GM19035 (cell line): ENCODE measurements at regions not wholly inside any gene's neighbourhood (a gene's known extent, or its start where the extent isn't known, plus 50 kb on each side); places are given as distances from the start of the nearest gene placed in this dataset.
A peak's percentile ranks its signal among the peaks of the same experiment; 100 is the strongest.

ENCODE experiments used
- ATAC-seq: cut with Tn5 transposase; IDR thresholded peaks from one replicate; pipeline ENCODE4 v1.9.1; 2021; ENCODE audit not compliant: unreplicated experiment

DNA sequence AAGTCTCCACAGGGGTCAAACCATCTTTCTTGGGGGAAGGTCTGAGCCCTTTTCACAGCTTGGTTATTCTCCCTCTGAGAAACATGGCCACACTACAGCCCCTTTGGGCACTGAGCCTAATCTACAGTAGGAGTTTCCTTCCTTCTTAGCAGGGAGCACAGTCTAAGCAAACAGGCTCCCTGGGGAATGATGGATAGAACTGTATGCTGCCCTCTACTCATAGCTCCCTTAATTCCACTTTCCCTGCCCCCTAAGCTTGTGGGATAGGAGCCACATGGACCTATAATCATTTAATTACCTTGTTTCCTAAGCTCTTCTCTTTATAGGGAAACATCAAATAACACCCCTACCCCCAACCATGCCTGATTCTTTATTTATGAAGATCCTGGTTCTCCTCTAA is 442.1 kb upstream of the MEX3C start:
- no peak for ATAC-seq

DNA sequence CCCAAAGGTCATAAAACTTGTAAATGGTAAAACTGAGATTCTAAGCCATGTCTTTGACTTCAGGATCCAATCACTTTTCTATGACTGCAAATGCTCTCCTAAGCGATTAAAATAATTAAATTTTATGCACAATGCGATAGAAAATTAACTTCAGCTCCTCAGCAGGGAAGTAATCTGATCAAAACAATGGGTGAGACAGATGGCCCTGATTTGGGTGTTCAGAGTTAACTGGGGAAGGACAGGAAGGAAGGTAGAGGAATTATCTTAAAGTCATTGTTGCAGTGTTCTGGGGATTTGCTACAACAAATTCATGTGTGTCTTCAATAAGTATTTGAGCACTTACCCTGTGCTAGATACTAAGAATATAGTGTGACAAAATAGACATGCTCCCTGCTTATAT is 446.0 kb upstream of the MEX3C start:
- no peak for ATAC-seq

- ATAC-seq, result no peak
Observed at GRCh38 chr18:51645607-51646006, 448.1 kb upstream of the MEX3C start.

GRCh38 chr18:51647346-51647745 is 449.9 kb upstream of the MEX3C start:
- ATAC-seq, result no peak

DNA sequence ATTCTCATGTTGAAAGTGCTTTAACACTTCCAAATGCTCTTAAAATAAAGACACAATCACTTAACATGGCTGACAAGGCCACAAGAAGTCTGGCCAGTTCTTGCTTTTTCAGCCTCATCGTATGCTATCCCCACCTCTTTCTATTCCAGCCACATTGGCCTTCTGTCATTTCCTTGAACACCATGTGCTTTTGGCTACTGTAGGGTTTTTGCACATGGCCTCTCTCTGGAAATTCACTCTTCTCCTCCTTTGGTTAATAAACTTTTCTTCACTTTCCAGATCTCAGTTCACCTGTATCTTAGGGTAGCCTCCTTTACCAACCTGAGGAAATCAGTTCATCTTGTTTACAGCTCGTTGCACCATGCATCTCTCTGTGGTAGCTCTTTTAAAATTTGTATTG is 450.5 kb upstream of the MEX3C start:
- ATAC-seq, result no peak

DNA sequence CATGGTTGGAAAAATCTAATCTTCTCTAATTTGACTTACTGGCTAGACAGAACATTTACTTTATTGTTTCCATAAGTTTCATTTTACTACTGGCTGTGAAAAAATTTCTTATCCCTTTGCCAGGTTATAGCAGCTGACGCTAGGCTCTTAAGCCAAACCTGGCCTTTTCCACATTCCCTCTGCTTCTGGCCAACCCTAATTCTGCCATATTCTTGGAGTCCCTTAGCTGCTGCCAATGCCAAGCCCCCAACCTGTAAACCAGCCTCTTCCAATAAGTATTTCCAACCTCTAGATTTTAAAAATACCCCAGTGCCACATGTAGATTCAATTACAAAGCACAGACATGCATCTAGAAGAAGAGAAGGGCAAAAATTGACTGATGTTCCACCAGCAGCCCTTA is 452.3 kb upstream of the MEX3C start:
- no peak for ATAC-seq

DNA sequence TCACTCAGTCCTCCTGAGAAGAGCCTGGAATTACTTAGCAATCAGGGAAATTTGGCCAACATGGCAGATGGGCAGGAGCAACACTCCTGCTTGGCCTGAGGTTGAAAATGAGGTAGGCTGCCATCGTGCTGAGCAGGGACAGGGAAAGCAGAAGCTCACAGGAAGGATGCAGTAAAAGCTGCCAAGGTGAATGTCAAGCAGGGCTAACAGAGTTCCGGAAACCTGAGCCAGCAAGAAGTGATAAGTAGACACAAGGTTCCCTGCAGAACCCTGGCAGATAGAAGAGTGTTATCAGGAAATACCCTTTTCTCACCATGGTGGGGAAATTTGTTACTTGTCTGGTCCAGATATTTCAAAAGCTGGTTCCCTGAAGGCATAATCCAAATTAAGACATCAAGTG is 454.3 kb upstream of the MEX3C start:
- ATAC-seq, result no peak

GRCh38 chr18:51653507-51654213 is 456.2 kb upstream of the MEX3C start:
- no peak for ATAC-seq

GRCh38 chr18:51654488-51655326 is 457.2 kb upstream of the MEX3C start:
- peak; percentile 81 for ATAC-seq

GRCh38 chr18:51655327-51655698 is 457.8 kb upstream of the MEX3C start:
- peak; percentile 86 for ATAC-seq

DNA sequence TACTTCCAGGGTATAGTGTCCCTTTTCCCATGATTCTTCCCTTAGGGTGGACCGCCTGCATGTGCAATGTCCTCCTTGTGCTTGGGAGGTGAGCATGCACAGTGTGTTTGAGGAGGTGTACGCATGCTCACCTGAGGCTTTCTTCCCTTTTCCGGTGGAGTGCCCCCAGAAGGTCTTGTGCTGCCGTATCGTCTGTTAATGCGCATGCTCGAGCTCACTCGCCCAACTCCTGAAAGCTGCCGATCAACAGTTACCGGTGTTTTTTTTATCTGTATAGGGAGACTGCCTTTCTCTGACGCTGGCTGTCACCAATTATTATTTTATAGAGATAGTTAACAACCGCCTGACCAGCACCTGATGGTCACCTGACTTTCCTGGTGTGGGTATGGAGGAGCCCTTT is 458.8 kb upstream of the MEX3C start:
- no peak for ATAC-seq

GRCh38 chr18:51658436-51658835 is 461.0 kb upstream of the MEX3C start:
- ATAC-seq, result no peak

GRCh38 chr18:51659781-51660180 is 462.3 kb upstream of the MEX3C start:
- no peak for ATAC-seq

DNA sequence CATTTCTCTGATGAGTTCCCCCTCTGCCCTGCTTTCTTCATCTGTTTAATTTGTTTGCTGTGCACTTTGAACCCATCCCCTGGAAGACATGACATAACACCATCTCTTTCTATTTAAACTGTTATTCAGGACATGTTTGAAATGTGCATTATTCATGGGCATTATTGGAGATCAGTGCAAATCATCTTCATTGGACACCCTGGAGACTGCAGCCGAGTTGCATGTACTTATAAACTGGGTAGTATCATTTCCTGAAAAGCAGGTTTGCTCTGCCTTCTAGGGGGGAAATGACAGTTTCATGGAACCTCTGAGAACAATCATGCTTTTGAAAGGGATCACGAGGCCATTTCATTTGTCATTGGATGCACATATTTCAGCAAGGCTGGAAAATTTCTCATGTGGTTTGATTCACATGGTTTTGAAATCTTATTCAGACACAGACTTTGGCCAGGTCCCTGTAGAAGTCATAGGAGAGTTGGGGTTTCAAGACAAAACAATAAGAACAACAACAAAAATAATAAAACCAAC is 462.8 kb upstream of the MEX3C start:
- ATAC-seq, result no peak

DNA sequence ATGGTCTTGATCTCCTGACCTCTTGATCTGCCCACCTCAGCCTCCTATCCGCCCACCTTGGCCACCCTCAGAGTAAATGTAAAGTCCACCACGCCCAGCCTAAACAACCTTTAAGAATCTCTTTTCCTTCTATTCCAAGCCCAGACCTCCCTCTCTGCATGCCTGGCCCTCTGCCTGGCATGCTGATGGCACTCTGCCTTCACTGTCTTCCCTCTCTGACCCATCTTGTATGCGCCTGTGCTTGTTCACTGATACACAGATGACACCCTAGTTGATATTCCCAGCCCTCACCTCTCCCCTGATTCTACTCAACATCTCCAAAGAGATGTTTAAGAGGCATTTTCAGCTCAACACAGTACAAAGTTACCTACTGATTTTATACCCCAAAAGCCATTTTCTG is 466.8 kb upstream of the MEX3C start:
- no peak for ATAC-seq

GRCh38 chr18:51666763-51667191 is 469.3 kb upstream of the MEX3C start:
- ATAC-seq, result no peak

GRCh38 chr18:51668101-51668500 is 470.6 kb upstream of the MEX3C start:
- ATAC-seq, result peak; percentile 74

- no peak for ATAC-seq
Observed at GRCh38 chr18:51668607-51669006, 471.1 kb upstream of the MEX3C start.

GRCh38 chr18:51686590-51686989 is 489.1 kb upstream of the MEX3C start:
- no peak for ATAC-seq

DNA sequence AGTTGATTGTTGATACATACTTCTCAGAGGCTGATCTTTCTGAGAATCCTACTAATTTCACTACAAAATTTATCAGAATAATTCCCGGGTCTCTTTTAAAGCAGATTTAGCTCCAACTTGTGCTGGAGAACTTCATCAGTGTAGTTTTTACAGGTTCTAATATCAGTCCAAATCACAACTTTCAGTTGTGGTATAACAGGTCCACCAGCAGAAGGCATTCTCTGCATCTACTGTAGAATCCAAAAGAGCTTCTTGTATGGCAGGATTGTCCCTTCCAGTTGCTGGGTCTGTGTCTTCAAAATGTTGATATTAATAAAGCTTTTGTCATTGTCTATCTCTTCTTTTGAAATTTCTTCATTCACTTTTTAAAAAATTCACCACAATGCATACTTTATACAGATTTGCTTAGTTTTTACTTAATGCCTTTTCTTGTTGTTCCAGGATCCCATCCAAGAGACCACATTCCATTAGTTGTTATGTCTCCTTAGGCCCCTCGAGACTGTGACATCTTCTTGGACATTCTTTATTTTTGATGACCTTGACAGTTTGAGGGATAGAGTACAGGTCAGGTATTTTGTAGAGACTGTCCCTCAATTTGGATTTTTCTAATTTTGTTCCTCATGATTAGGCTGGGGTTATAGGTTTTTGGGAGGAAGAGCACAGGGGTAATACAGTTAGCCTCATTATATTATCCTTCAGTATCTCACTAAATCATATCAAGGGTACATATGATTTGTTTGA is 490.5 kb upstream of the MEX3C start:
- no peak for ATAC-seq

DNA sequence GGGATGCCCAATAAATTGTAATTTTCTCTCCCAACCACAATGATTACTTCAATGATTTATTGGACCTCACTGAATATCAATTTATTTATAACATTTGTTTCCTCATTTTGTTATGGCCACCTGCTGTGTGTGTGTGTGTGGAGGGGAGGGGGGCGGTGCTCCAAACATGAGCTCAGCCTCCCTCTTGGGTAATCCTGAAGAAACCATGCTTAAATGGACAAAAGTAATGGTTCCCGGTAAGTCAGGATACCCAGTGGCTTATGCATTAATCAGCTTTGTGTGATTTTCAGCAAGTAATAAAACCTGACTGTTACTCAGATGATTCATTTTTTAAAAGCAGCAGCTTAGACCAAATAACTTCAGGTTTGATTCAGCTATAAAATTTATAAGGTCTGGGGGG is 495.1 kb upstream of the MEX3C start:
- ATAC-seq, result no peak
